PC-3 (cell line): ENCODE measurements at regions not wholly inside any gene's neighbourhood (a gene's known extent, or its start where the extent isn't known, plus 50 kb on each side); places are given as distances from the start of the nearest gene placed in this dataset.

Source experiments
- EZH2 ChIP-seq: fragments of 300-600 bp; sonication (generic); IDR thresholded peaks from one replicate; pipeline ENCODE4 v1.6.1; 2017; ENCODE audit warnings: antibody characterized with exemption, mild to moderate bottlenecking, low read length; ENCODE audit not compliant: unreplicated experiment
- EZH2phosphoT487 ChIP-seq: fragments of 300-600 bp; sonication (generic); IDR thresholded peaks from 2 replicates; pipeline ENCODE4 v1.6.1; 2018; ENCODE audit warnings: mild to moderate bottlenecking, antibody characterized with exemption, low read length, borderline replicate concordance
- TF ChIP-seq, protein P1 (sequence below): fragments of 300-600 bp; sonication (generic); conservative IDR thresholded peaks from 2 replicates; pipeline ENCODE4 v1.5.1; 2017; ENCODE audit warnings: antibody characterized with exemption, low read depth, mild to moderate bottlenecking, low read length

- TF ChIP-seq, protein P1, sequence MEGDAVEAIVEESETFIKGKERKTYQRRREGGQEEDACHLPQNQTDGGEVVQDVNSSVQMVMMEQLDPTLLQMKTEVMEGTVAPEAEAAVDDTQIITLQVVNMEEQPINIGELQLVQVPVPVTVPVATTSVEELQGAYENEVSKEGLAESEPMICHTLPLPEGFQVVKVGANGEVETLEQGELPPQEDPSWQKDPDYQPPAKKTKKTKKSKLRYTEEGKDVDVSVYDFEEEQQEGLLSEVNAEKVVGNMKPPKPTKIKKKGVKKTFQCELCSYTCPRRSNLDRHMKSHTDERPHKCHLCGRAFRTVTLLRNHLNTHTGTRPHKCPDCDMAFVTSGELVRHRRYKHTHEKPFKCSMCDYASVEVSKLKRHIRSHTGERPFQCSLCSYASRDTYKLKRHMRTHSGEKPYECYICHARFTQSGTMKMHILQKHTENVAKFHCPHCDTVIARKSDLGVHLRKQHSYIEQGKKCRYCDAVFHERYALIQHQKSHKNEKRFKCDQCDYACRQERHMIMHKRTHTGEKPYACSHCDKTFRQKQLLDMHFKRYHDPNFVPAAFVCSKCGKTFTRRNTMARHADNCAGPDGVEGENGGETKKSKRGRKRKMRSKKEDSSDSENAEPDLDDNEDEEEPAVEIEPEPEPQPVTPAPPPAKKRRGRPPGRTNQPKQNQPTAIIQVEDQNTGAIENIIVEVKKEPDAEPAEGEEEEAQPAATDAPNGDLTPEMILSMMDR: no peak
- TF ChIP-seq EZH2 (no peak), EZH2phosphoT487 (no peak)
Observed at GRCh38 chr4:147318586-147318985, 162.3 kb upstream of the EDNRA start.
